ENCODE measurements at regions not wholly inside any gene's neighbourhood (a gene's known extent, or its start where the extent isn't known, plus 50 kb on each side); places are given as distances from the start of the nearest gene placed in this dataset.

DNA sequence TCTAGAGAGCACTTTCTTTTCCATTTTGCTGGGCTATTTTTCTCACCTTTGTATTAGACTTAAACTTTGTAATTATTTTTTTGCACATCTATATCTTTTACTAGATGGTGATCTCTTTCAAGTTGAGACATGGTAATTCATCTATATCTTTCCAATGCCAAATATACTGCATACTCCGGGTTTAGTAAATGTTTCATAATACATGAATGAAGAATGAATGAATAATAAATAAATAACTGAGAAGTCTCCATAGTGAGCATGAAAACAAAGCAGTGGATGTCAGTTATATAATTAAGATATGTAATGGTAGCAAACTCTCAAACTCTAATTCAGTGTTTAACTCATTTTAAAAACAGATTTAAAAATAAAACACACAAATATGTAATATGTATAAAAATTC lies 342.5 kb upstream of the KITLG start:
- TF ChIP-seq CTCF (conservative IDR thresholded peaks at IDR 0.05) (no peak), EZH2 (IDR thresholded peaks at IDR 0.05; ENCODE audit: low read depth) (no peak)
